GM12864 (cell line): ENCODE measurements at regions not wholly inside any gene's neighbourhood (a gene's known extent, or its start where the extent isn't known, plus 50 kb on each side); places are given as distances from the start of the nearest gene placed in this dataset.

Experiments used
- DNase-seq: peaks from one replicate; pipeline ENCODE4 v3.0.0-alpha.2; 2011; ENCODE audit warnings: low read depth
- H3K4me3 ChIP-seq: 2 replicates; pipeline ENCODE4 v1.5.1; 2011; ENCODE audit warnings: mild to moderate bottlenecking, low read depth, low read length, control low read depth
- CTCF ChIP-seq: IDR thresholded peaks from 2 replicates; pipeline ENCODE4 v1.5.1; 2011; ENCODE audit warnings: low read depth, mild to moderate bottlenecking, moderate library complexity, low read length, control low read depth, inconsistent platforms; ENCODE audit errors: missing control alignments

DNA sequence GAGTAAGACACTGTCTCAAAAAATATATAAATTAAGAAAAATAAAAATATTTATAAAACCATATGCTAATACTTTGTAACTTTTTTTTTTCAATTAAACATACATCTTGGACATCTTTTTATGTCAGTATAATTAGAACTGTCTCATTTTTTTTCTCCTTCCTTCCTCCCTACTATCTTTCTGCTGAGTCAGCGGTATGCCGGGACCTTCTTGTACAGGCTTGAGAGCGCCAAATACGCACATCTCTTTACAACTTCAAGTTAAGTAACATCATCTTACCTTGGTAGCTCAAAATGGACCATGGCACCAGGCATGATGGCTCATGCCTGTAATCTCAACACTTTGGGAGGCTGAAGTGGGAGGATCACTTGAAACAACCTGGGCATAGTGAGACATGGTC is 153.4 kb downstream of the FAM161A start:
- no peak for DNase-seq
- no peak overlapping the region for H3K4me3 ChIP-seq
- TF ChIP-seq CTCF, result no peak

DNA sequence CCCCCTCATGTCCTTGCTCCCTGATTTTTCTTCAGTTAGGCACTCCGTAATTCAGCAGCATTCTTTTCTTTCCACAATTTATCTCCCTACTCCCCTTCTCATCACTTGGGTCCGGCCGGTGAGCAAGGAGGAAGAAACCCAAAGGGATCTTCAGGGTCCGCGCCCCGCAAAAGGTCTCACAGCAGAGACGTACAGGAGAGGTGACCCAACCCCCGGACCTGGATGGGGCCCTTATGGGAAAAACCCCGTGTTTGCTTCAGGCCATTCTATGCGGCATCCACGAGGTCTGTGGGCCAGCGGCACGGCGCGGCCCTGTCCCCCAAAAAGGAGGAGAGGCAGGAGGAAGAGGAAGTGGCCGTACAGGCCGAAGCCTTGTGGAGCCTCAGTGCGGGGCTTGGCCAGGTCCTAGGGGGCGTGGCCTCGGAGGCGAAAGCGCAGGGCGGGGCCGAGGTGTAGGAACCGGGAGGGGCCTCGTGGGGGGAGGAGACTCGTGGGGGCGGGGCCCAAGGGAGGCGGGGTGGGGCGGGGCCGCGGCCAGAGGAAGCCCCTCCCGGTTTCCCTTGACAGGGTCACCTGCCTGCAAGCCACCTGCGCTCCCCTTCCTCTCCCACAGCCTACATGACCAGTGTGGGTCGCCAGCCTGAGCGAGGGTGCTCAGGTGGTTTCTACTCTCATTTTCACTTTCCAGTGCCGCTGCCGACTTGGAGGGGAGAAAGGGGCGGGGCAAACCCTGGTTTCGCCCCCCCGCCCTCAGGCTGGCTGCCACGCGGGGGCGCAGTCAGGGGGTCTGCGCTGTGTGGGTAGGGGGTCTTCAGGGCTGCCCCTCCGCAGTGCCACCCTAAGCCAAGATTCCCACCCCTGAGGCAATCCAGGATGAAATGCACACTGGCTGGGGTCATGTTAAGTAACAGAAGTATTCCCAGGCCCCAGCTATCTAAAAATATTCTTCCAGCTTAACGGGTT is 156.4 kb upstream of the XPO1 start:
- peak; percentile 90 for DNase-seq
- peak; percentile 59 for TF ChIP-seq CTCF
- H3K4me3 ChIP-seq, result peak overlapping the region; percentile 74

GRCh38 chr2:61693744-61694143 is 155.6 kb upstream of the XPO1 start:
- TF ChIP-seq CTCF, result no peak
- DNase-seq, result no peak
- H3K4me3 ChIP-seq, result peak overlapping the region; percentile 74

GRCh38 chr2:61690078-61690596 is 152.0 kb upstream of the XPO1 start:
- TF ChIP-seq CTCF, result no peak
- H3K4me3 ChIP-seq, result no peak overlapping the region
- DNase-seq, result no peak

- no peak for DNase-seq
- no peak overlapping the region for H3K4me3 ChIP-seq
- no peak for TF ChIP-seq CTCF
These were observed 151.4 kb upstream of the XPO1 start for GRCh38 chr2:61689568-61689967.

GRCh38 chr2:61688369-61689334 is 150.5 kb upstream of the XPO1 start:
- no peak for DNase-seq
- TF ChIP-seq CTCF, result no peak
- H3K4me3 ChIP-seq, result no peak overlapping the region
